ENCODE measurements at regions not wholly inside any gene's neighbourhood (a gene's known extent, or its start where the extent isn't known, plus 50 kb on each side); places are given as distances from the start of the nearest gene placed in this dataset.

GRCh38 chr4:126939401-126939800 lies 693.4 kb upstream of the INTU start:
- TF ChIP-seq, protein P1, sequence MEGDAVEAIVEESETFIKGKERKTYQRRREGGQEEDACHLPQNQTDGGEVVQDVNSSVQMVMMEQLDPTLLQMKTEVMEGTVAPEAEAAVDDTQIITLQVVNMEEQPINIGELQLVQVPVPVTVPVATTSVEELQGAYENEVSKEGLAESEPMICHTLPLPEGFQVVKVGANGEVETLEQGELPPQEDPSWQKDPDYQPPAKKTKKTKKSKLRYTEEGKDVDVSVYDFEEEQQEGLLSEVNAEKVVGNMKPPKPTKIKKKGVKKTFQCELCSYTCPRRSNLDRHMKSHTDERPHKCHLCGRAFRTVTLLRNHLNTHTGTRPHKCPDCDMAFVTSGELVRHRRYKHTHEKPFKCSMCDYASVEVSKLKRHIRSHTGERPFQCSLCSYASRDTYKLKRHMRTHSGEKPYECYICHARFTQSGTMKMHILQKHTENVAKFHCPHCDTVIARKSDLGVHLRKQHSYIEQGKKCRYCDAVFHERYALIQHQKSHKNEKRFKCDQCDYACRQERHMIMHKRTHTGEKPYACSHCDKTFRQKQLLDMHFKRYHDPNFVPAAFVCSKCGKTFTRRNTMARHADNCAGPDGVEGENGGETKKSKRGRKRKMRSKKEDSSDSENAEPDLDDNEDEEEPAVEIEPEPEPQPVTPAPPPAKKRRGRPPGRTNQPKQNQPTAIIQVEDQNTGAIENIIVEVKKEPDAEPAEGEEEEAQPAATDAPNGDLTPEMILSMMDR (IDR thresholded peaks at IDR 0.05; ENCODE audit: low read depth, low read length, poor library complexity, severe bottlenecking) = no peak
- TF ChIP-seq EZH2phosphoT487 (IDR thresholded peaks at IDR 0.05; ENCODE audit: borderline replicate concordance, low read length) = no peak
